Keratinocyte (primary cell): ENCODE measurements at regions not wholly inside any gene's neighbourhood (a gene's known extent, or its start where the extent isn't known, plus 50 kb on each side); places are given as distances from the start of the nearest gene placed in this dataset.

Source experiments
- DNase-seq: peaks from one replicate; pipeline ENCODE4 v3.0.0-alpha.2; 2011; ENCODE audit warnings: low read depth, missing footprints, low spot score
- FAIRE-seq: peaks from 2 replicates; lab custom pipeline; 2011; peaks lifted over from hg19 to GRCh38; lab: Jason Lieb, UNC
- H2AFZ ChIP-seq: 2 replicates; pipeline ENCODE4 v1.6.0; 2012; ENCODE audit warnings: low read length, control low read depth, inconsistent platforms; ENCODE audit not compliant: control insufficient read depth
- H3K27ac ChIP-seq: 2 replicates; pipeline ENCODE4 v1.5.1; 2011; ENCODE audit warnings: low read length; ENCODE audit not compliant: control insufficient read depth, insufficient read depth
- H3K27me3 ChIP-seq: 3 replicates; pipeline ENCODE4 v1.6.0; 2011; ENCODE audit warnings: low read length; ENCODE audit not compliant: control insufficient read depth, insufficient read depth; ENCODE audit errors: extremely low read depth
- H3K36me3 ChIP-seq, 2 experiments: 2 replicates in 1 of 2; 3 replicates in 1 of 2; pipeline ENCODE4 v1.5.1; 2011; ENCODE audit warnings: low read length in 2 of 2, mild to moderate bottlenecking in 1 of 2; ENCODE audit not compliant: control insufficient read depth in 2 of 2, insufficient read depth in 2 of 2; ENCODE audit errors: extremely low read depth in 1 of 2
- H3K4me1 ChIP-seq: 3 replicates; pipeline ENCODE4 v1.5.1; 2011; ENCODE audit warnings: low read length; ENCODE audit not compliant: control insufficient read depth, insufficient read depth; ENCODE audit errors: extremely low read depth
- H3K4me2 ChIP-seq: 3 replicates; pipeline ENCODE4 v1.6.0; 2011; ENCODE audit warnings: low read depth, low read length; ENCODE audit not compliant: control insufficient read depth, insufficient read depth; ENCODE audit errors: extremely low read depth
- H3K4me3 ChIP-seq, 3 experiments: fragments of 200-600 bp in 1 of 3; sonication (generic) in 1 of 3; 2 replicates in 2 of 3; 3 replicates in 1 of 3; pipeline ENCODE4 v1.5.1; 2011 to 2016; ENCODE audit warnings: low read length in 3 of 3, mild to moderate bottlenecking in 3 of 3, control low read depth in 2 of 3, inconsistent platforms in 1 of 3, low read depth in 1 of 3, mixed read lengths in 1 of 3, mixed run types in 1 of 3, moderate library complexity in 1 of 3; ENCODE audit not compliant: control insufficient read depth in 2 of 3, insufficient read depth in 2 of 3; ENCODE audit errors: extremely low read depth in 1 of 3
- H3K79me2 ChIP-seq: 2 replicates; pipeline ENCODE4 v1.6.0; 2012; ENCODE audit warnings: low read length; ENCODE audit not compliant: control insufficient read depth, insufficient read depth
- H3K9ac ChIP-seq: 3 replicates; pipeline ENCODE4 v1.6.0; 2011; ENCODE audit warnings: low read length; ENCODE audit not compliant: control insufficient read depth, insufficient read depth; ENCODE audit errors: extremely low read depth
- H3K9me1 ChIP-seq: 3 replicates; pipeline ENCODE4 v1.6.0; 2011; ENCODE audit warnings: low read length; ENCODE audit not compliant: control insufficient read depth, insufficient read depth; ENCODE audit errors: extremely low read depth
- H3K9me3 ChIP-seq: 2 replicates; pipeline ENCODE4 v1.5.1; 2012; ENCODE audit warnings: low read depth, low read length; ENCODE audit not compliant: control insufficient read depth
- H4K20me1 ChIP-seq: 3 replicates; pipeline ENCODE4 v1.6.0; 2011; ENCODE audit warnings: low read length; ENCODE audit not compliant: control insufficient read depth, insufficient read depth; ENCODE audit errors: extremely low read depth
- EZH2 ChIP-seq: IDR thresholded peaks from one replicate; pipeline ENCODE4 v1.6.1; 2012; ENCODE audit warnings: inconsistent platforms, mild to moderate bottlenecking, low read length, moderate library complexity
- dilution Hi-C: fragments of 300-500 bp; cut with MboI; formaldehyde crosslinking; loops from one replicate; pipeline ENCODE4 v1.7.0; 2020; ENCODE audit warnings: low sequenced_read_pairs; ENCODE audit not compliant: extremely low pct_ligation_motif_present
- TF ChIP-seq, protein P1 (sequence below), 3 experiments: IDR thresholded peaks in 1 of 3; conservative IDR thresholded peaks in 1 of 3; optimal IDR thresholded peaks in 1 of 3; 2 replicates in 2 of 3; 3 replicates in 1 of 3; pipeline versions ENCODE3 to v1.5.1; 2011; ENCODE audit warnings: low read length in 3 of 3, mild to moderate bottlenecking in 3 of 3, moderate library complexity in 2 of 3, control low read depth in 1 of 3, inconsistent platforms in 1 of 3; ENCODE audit not compliant: insufficient read depth in 2 of 3; ENCODE audit errors: extremely low read depth in 1 of 3

DNA sequence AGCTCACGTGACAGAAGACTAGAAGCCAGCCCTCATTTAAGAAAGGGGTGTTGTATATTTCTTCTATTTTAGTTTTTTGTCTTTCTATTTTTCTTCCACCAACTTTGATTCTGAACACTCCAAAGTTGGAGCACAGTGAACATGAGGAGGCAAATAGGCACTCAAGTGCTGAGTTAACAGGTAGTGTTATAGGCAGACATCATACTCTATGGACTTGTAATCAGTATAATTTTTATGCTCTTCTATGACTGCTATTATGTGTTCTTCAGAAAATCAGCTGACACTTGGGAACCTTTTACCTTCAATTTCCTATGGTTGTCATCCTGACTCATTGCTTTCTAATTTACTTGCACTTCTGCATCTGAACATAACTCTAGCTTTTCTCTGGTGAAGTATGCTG is 396.3 kb upstream of the EYS start:
- H3K79me2 ChIP-seq: no peaks in the 10 kb centered on the region
- H4K20me1 ChIP-seq: no peaks in the 10 kb centered on the region
- no peaks in the 10 kb centered on the region for H3K27me3 ChIP-seq
- dilution Hi-C loops: no loop called here
- H3K4me1 ChIP-seq: no peaks in the 10 kb centered on the region
- H3K9ac ChIP-seq: no peak overlapping the region
- no peaks in the 10 kb centered on the region for H3K36me3 ChIP-seq
- H2AFZ ChIP-seq: no peak overlapping the region
- H3K9me1 ChIP-seq: no peaks in the 10 kb centered on the region
- no peak overlapping the region for H3K4me3 ChIP-seq
- H3K9me3 ChIP-seq: no peaks in the 10 kb centered on the region
- no peak for FAIRE-seq
- no peak for DNase-seq
- no peak for TF ChIP-seq EZH2
- TF ChIP-seq, protein P1, sequence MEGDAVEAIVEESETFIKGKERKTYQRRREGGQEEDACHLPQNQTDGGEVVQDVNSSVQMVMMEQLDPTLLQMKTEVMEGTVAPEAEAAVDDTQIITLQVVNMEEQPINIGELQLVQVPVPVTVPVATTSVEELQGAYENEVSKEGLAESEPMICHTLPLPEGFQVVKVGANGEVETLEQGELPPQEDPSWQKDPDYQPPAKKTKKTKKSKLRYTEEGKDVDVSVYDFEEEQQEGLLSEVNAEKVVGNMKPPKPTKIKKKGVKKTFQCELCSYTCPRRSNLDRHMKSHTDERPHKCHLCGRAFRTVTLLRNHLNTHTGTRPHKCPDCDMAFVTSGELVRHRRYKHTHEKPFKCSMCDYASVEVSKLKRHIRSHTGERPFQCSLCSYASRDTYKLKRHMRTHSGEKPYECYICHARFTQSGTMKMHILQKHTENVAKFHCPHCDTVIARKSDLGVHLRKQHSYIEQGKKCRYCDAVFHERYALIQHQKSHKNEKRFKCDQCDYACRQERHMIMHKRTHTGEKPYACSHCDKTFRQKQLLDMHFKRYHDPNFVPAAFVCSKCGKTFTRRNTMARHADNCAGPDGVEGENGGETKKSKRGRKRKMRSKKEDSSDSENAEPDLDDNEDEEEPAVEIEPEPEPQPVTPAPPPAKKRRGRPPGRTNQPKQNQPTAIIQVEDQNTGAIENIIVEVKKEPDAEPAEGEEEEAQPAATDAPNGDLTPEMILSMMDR (optimal IDR thresholded peaks at IDR 0.05 in 1 of 3, IDR thresholded peaks at IDR 0.05 in 1 of 3, conservative IDR thresholded peaks at IDR 0.05 in 1 of 3; ENCODE audit: extremely low read depth in 1 of 3, insufficient read depth in 2 of 3, low read length in 3 of 3): no peak
- H3K4me2 ChIP-seq: no peak overlapping the region
- H3K27ac ChIP-seq: no peak overlapping the region

DNA sequence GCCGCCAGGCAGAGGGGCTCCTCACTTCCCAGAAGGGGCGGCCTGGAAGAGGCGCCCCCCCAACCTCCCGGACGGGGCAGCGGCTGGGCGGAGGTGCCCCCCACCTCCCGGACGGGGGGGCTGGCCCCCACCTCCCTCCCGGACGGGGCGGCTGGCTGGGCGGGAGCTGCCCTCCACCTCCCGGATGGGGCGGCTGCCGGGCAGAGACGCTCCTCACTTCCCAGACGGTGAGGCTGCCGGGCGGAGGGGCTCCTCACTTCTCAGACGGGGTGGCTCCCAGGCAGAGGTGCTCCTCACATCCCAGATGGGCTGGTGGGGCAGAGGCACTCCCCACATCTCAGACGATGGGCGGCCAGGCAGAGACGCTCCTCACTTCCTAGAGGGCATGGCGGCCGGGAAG is 389.7 kb upstream of the EYS start:
- no peak for FAIRE-seq
- Histone ChIP-seq H3K4me3 (no peak overlapping the region), H3K36me3 (no peaks in the 10 kb centered on the region), H2AFZ (no peak overlapping the region), H3K9ac (no peak overlapping the region), H3K79me2 (no peaks in the 10 kb centered on the region), H3K9me3 (no peaks in the 10 kb centered on the region), H3K27me3 (no peaks in the 10 kb centered on the region), H3K4me2 (no peak overlapping the region), H3K27ac (no peak overlapping the region), H3K9me1 (no peaks in the 10 kb centered on the region), H3K4me1 (no peaks in the 10 kb centered on the region), H4K20me1 (no peaks in the 10 kb centered on the region)
- no peak for DNase-seq
- TF ChIP-seq EZH2: no peak
- TF ChIP-seq, protein P1 (optimal IDR thresholded peaks at IDR 0.05 in 1 of 3, IDR thresholded peaks at IDR 0.05 in 1 of 3, conservative IDR thresholded peaks at IDR 0.05 in 1 of 3; ENCODE audit: extremely low read depth in 1 of 3, insufficient read depth in 2 of 3, low read length in 3 of 3): no peak
- dilution Hi-C loops: no loop called here
